ENCODE measurements at regions not wholly inside any gene's neighbourhood (a gene's known extent, or its start where the extent isn't known, plus 50 kb on each side); places are given as distances from the start of the nearest gene placed in this dataset.
"Not testable (repeated sequence)": the region's sequence is repeated elsewhere in the genome, so short reads cannot be mapped to it uniquely, and the experiment has no call there.

GRCh38 chr18:59848002-59848401, 51.8 kb upstream of the PMAIP1 start:
- DNase-seq (ENCODE audit: low read depth), result no peak
- no peak overlapping the region for H3K4me3 ChIP-seq (ENCODE audit: low read depth, low read length)
- no peaks in the 10 kb centered on the region for H3K36me3 ChIP-seq (ENCODE audit: control insufficient read depth, insufficient read depth, low read length)

GRCh38 chr18:59847491-59847846, 52.3 kb upstream of the PMAIP1 start:
- H3K27me3 ChIP-seq (ENCODE audit: control insufficient read depth, insufficient read depth, low read length); H3K4me3 ChIP-seq (ENCODE audit: low read depth, low read length); H3K36me3 ChIP-seq (ENCODE audit: control insufficient read depth, insufficient read depth, low read length); DNase-seq (ENCODE audit: low read depth): not testable (repeated sequence)

More at GRCh38 chr18:59848002-59848401, 51.8 kb upstream of the PMAIP1 start:
- no peak for TF ChIP-seq CTCF (IDR thresholded peaks at IDR 0.05; ENCODE audit: insufficient read depth, low read length, poor library complexity, severe bottlenecking)
- no peaks in the 10 kb centered on the region for H3K27me3 ChIP-seq (ENCODE audit: control insufficient read depth, insufficient read depth, low read length)

- Histone ChIP-seq H3K4me3 (ENCODE audit: low read depth, low read length) (no peak overlapping the region), H3K36me3 (ENCODE audit: control insufficient read depth, insufficient read depth, low read length) (no peaks in the 10 kb centered on the region), H3K27me3 (ENCODE audit: control insufficient read depth, insufficient read depth, low read length) (no peaks in the 10 kb centered on the region)
- no peak for TF ChIP-seq CTCF (IDR thresholded peaks at IDR 0.05; ENCODE audit: insufficient read depth, low read length, poor library complexity, severe bottlenecking)
- no peak for DNase-seq (ENCODE audit: low read depth)
Measured at GRCh38 chr18:59846814-59847490, 52.8 kb upstream of the PMAIP1 start.

- no peaks in the 10 kb centered on the region for H3K36me3 ChIP-seq (ENCODE audit: control insufficient read depth, insufficient read depth, low read length)
- H3K4me3 ChIP-seq (ENCODE audit: low read depth, low read length), result no peak overlapping the region
- no peak for DNase-seq (ENCODE audit: low read depth)
- TF ChIP-seq CTCF (IDR thresholded peaks at IDR 0.05; ENCODE audit: insufficient read depth, low read length, poor library complexity, severe bottlenecking), result no peak
- no peaks in the 10 kb centered on the region for H3K27me3 ChIP-seq (ENCODE audit: control insufficient read depth, insufficient read depth, low read length)
Measured at GRCh38 chr18:59842947-59843346, 56.8 kb upstream of the PMAIP1 start.

GRCh38 chr18:59839931-59840685, 59.7 kb upstream of the PMAIP1 start:
- no peak for DNase-seq (ENCODE audit: low read depth)
- no peak overlapping the region for H3K4me3 ChIP-seq (ENCODE audit: low read depth, low read length)
- no peak for TF ChIP-seq CTCF (IDR thresholded peaks at IDR 0.05; ENCODE audit: insufficient read depth, low read length, poor library complexity, severe bottlenecking)
- no peaks in the 10 kb centered on the region for H3K36me3 ChIP-seq (ENCODE audit: control insufficient read depth, insufficient read depth, low read length)
- H3K27me3 ChIP-seq (ENCODE audit: control insufficient read depth, insufficient read depth, low read length), result no peaks in the 10 kb centered on the region

GRCh38 chr18:59839246-59839645, 60.5 kb upstream of the PMAIP1 start:
- no peak for DNase-seq (ENCODE audit: low read depth)
- no peaks in the 10 kb centered on the region for H3K27me3 ChIP-seq (ENCODE audit: control insufficient read depth, insufficient read depth, low read length)
- no peak for TF ChIP-seq CTCF (IDR thresholded peaks at IDR 0.05; ENCODE audit: insufficient read depth, low read length, poor library complexity, severe bottlenecking)

More at GRCh38 chr18:59839246-59839645, 60.5 kb upstream of the PMAIP1 start:
- Histone ChIP-seq H3K36me3 (ENCODE audit: control insufficient read depth, insufficient read depth, low read length) (no peaks in the 10 kb centered on the region), H3K4me3 (ENCODE audit: low read depth, low read length) (no peak overlapping the region)
